CD14-positive monocyte (primary cell): ENCODE measurements at regions not wholly inside any gene's neighbourhood (a gene's known extent, or its start where the extent isn't known, plus 50 kb on each side); places are given as distances from the start of the nearest gene placed in this dataset.

ENCODE experiments used
- DNase-seq, 3 donors: peaks; one replicate each; pipeline ENCODE4 v3.0.0-alpha.2; 2011 to 2022
- H2AFZ ChIP-seq: 2 replicates; pipeline ENCODE4 v1.6.0; 2012; ENCODE audit warnings: mild to moderate bottlenecking, low read depth, low read length, inconsistent platforms; ENCODE audit not compliant: insufficient read depth, poor library complexity, severe bottlenecking
- H3K27ac ChIP-seq, 2 donors: 1 replicate in 1 of 2; 2 replicates in 1 of 2; pipeline ENCODE4 v1.5.1; 2012 to 2013; ENCODE audit warnings: low read length in 2 of 2, control low read depth in 1 of 2, inconsistent platforms in 1 of 2, low read depth in 1 of 2, mild to moderate bottlenecking in 1 of 2
- H3K27me3 ChIP-seq, 2 donors: one replicate each; pipeline versions ENCODE4 v1.6.0 to v1.6.1; 2011 to 2013; ENCODE audit warnings: low read length in 2 of 2; ENCODE audit not compliant: control insufficient read depth in 2 of 2, insufficient read depth in 2 of 2
- H3K36me3 ChIP-seq, 2 donors: replicated peaks in 1 of 2; 1 replicate in 1 of 2; 2 replicates in 1 of 2; pipeline versions ENCODE4 v1.5.1 to v1.6.1; 2012 to 2013; ENCODE audit warnings: low read length in 2 of 2, control low read depth in 1 of 2, inconsistent platforms in 1 of 2, mild to moderate bottlenecking in 1 of 2; ENCODE audit not compliant: insufficient read depth in 2 of 2, control insufficient read depth in 1 of 2
- H3K4me1 ChIP-seq, 2 donors: 1 replicate in 1 of 2; 2 replicates in 1 of 2; pipeline versions ENCODE4 v1.5.1 to v1.6.1; 2012 to 2013; ENCODE audit warnings: low read length in 2 of 2, control low read depth in 1 of 2, inconsistent platforms in 1 of 2, mild to moderate bottlenecking in 1 of 2, moderate library complexity in 1 of 2; ENCODE audit not compliant: insufficient read depth in 2 of 2, control insufficient read depth in 1 of 2
- H3K4me2 ChIP-seq: replicated peaks from 2 replicates; pipeline ENCODE3; 2012; ENCODE audit warnings: low read length, moderate library complexity, mild to moderate bottlenecking; ENCODE audit not compliant: poor library complexity, severe bottlenecking; ENCODE audit errors: extremely low read depth
- H3K4me3 ChIP-seq, 3 experiments: fragments of 200-600 bp in 1 of 3; sonication (generic) in 1 of 3; replicated peaks in 1 of 3; 1 replicate in 2 of 3; 2 replicates in 1 of 3; pipeline ENCODE4 v1.5.1; 2011 to 2013; ENCODE audit warnings: low read length in 3 of 3, mild to moderate bottlenecking in 3 of 3, control low read depth in 2 of 3, low read depth in 2 of 3, inconsistent platforms in 1 of 3, moderate library complexity in 1 of 3
- H3K79me2 ChIP-seq: 2 replicates; pipeline ENCODE4 v1.6.0; 2012; ENCODE audit warnings: mild to moderate bottlenecking, control low read depth, inconsistent platforms, low read length, moderate library complexity; ENCODE audit not compliant: insufficient read depth
- H3K9ac ChIP-seq: 2 replicates; pipeline ENCODE4 v1.6.0; 2017; ENCODE audit warnings: low read length, mild to moderate bottlenecking; ENCODE audit not compliant: insufficient read depth, poor library complexity, severe bottlenecking
- H3K9me3 ChIP-seq, 2 donors: replicated peaks in 1 of 2; 1 replicate in 1 of 2; 2 replicates in 1 of 2; pipeline versions ENCODE4 v1.5.1 to v1.6.1; 2012 to 2013; ENCODE audit warnings: low read length in 2 of 2, control low read depth in 1 of 2; ENCODE audit not compliant: control insufficient read depth in 1 of 2, insufficient read depth in 1 of 2
- H4K20me1 ChIP-seq: 2 replicates; pipeline ENCODE4 v1.6.0; 2012; ENCODE audit warnings: mild to moderate bottlenecking, low read length, control low read depth, moderate library complexity; ENCODE audit not compliant: insufficient read depth
- H3K27ac Mint-ChIP-seq, 7 donors: one replicate each; pipeline ENCODE4 v1.8.0; 2020; ENCODE audit warnings: mild to moderate bottlenecking in 7 of 7, mixed read lengths in 7 of 7, moderate library complexity in 6 of 7, inconsistent platforms in 2 of 7
- H3K27me3 Mint-ChIP-seq, 3 donors: one replicate each; pipeline ENCODE4 v1.8.0; 2021 to 2022; ENCODE audit warnings: low read depth in 3 of 3, mild to moderate bottlenecking in 3 of 3, mixed read lengths in 3 of 3, moderate library complexity in 3 of 3, inconsistent platforms in 1 of 3
- H3K36me3 Mint-ChIP-seq, 2 donors: one replicate each; pipeline ENCODE4 v1.8.0; 2020; ENCODE audit warnings: mixed read lengths in 2 of 2, inconsistent platforms in 1 of 2, mild to moderate bottlenecking in 1 of 2
- H3K4me1 Mint-ChIP-seq: one replicate; pipeline ENCODE4 v1.8.0; 2020; ENCODE audit warnings: mild to moderate bottlenecking, mixed read lengths
- H3K4me3 Mint-ChIP-seq, 2 donors: one replicate each; pipeline ENCODE4 v1.8.0; 2020; ENCODE audit warnings: mild to moderate bottlenecking in 2 of 2, mixed read lengths in 2 of 2, moderate library complexity in 1 of 2
- H3K9me3 Mint-ChIP-seq, 7 donors: one replicate each; pipeline ENCODE4 v1.8.0; 2020 to 2022; ENCODE audit warnings: mixed read lengths in 7 of 7, mild to moderate bottlenecking in 6 of 7, moderate library complexity in 6 of 7, inconsistent platforms in 2 of 7
- WGBS: methylation state at CpG from one replicate; pipeline ENCODE4 v1.1.5; 2013; ENCODE audit warnings: missing lambda C conversion rate; ENCODE audit not compliant: insufficient coverage; 5-methylcytosine and 5-hydroxymethylcytosine counted together
- intact Hi-C, 2 donors: fragments of 100-400 bp; cut with micrococcal nuclease; formaldehyde crosslinking; loops; one replicate each; pipeline versions ENCODE4 v1.15.0 to v1.15.1; 2023
- TF ChIP-seq, protein P1 (sequence below): fragments of 200-600 bp; IDR thresholded peaks from one replicate; pipeline ENCODE4 v1.8.0; 2022; ENCODE audit warnings: antibody characterized with exemption, mild to moderate bottlenecking

DNA sequence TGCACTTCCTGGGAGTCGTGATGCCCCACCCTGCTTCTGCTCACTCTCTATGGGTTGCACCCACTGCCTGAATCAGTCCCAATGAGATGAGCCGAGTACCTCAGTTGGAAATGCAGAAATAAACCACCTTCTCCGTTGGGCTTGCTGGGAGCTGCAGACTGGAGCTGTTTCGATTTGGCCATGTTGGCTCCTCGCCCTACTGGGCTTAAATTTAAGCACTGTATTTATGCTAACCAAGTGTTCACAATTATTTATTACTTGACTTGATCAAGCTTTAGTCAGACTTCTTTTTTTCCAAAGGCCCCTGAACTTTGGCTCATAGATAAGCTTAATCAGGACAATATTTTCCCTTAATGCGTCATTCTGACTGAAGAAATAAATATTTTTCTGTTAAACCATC, 1072.4 kb upstream of the CDH9 start:
- Histone ChIP-seq H3K36me3 (no peaks in the 10 kb centered on the region), H2AFZ (no peak overlapping the region), H3K27ac (no peak overlapping the region), H3K4me3 (no peak overlapping the region), H3K79me2 (no peaks in the 10 kb centered on the region), H3K4me1 (no peaks in the 10 kb centered on the region), H3K4me2 (no peak overlapping the region), H3K9me3 (peaks cover 12 to 15% of the 10 kb centered on the region in 2 donors), H3K9ac (no peak overlapping the region), H3K27me3 (no peaks in the 10 kb centered on the region), H4K20me1 (no peaks in the 10 kb centered on the region)
- Mint-ChIP-seq H3K4me3 (no peak overlapping the region), H3K4me1 (no peaks in the 10 kb centered on the region), H3K27me3 (no peaks in the 10 kb centered on the region), H3K36me3 (no peaks in the 10 kb centered on the region), H3K9me3 (peaks cover 0 to 12% (median 2%) of the 10 kb centered on the region in 7 donors), H3K27ac (no peak overlapping the region)
- TF ChIP-seq, protein P1, sequence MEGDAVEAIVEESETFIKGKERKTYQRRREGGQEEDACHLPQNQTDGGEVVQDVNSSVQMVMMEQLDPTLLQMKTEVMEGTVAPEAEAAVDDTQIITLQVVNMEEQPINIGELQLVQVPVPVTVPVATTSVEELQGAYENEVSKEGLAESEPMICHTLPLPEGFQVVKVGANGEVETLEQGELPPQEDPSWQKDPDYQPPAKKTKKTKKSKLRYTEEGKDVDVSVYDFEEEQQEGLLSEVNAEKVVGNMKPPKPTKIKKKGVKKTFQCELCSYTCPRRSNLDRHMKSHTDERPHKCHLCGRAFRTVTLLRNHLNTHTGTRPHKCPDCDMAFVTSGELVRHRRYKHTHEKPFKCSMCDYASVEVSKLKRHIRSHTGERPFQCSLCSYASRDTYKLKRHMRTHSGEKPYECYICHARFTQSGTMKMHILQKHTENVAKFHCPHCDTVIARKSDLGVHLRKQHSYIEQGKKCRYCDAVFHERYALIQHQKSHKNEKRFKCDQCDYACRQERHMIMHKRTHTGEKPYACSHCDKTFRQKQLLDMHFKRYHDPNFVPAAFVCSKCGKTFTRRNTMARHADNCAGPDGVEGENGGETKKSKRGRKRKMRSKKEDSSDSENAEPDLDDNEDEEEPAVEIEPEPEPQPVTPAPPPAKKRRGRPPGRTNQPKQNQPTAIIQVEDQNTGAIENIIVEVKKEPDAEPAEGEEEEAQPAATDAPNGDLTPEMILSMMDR, result no peak
- intact Hi-C loops, result no loop called here
- DNase-seq, result no peak
- WGBS, result 83% methylated on average over 5 of the region's 6 CpGs

DNA sequence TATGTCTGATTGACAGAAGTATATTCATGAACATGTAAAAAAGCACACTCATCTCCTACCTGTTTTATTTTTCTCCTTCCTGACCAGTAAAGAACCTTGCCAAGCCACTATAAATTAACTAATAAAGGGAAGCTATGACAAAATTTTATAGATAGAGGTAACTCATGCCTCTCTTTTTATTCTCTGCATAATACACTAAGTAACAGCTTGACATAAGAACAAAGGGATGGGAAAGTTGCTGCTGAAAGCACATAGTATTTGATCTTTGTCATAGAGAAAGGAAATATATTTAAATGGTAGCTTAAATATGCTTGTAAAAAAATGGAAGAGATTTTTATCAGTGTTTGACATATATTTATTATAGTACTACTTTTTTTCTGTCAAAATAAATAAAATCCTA, 1065.7 kb upstream of the CDH9 start:
- TF ChIP-seq, protein P1, result no peak
- Histone ChIP-seq H3K36me3 (no peaks in the 10 kb centered on the region), H3K27me3 (no peaks in the 10 kb centered on the region), H3K4me1 (no peaks in the 10 kb centered on the region), H3K9ac (no peak overlapping the region), H3K9me3 (no peaks in the 10 kb centered on the region), H3K4me3 (no peak overlapping the region), H3K79me2 (no peaks in the 10 kb centered on the region), H3K27ac (no peak overlapping the region), H4K20me1 (no peaks in the 10 kb centered on the region), H2AFZ (no peak overlapping the region), H3K4me2 (no peak overlapping the region)
- Mint-ChIP-seq H3K4me1 (no peaks in the 10 kb centered on the region), H3K36me3 (no peaks in the 10 kb centered on the region), H3K27ac (no peak overlapping the region), H3K9me3 (peaks cover 0 to 3% (median 0%) of the 10 kb centered on the region in 7 donors), H3K4me3 (no peak overlapping the region), H3K27me3 (peaks cover 0 to 3% (median 0%) of the 10 kb centered on the region in 3 donors)
- no peak for DNase-seq
- intact Hi-C loops, result no loop called here
